ENCODE measurements at regions not wholly inside any gene's neighbourhood (a gene's known extent, or its start where the extent isn't known, plus 50 kb on each side); places are given as distances from the start of the nearest gene placed in this dataset.
"Not testable (repeated sequence)": the region's sequence is repeated elsewhere in the genome, so short reads cannot be mapped to it uniquely, and the experiment has no call there.

DNA sequence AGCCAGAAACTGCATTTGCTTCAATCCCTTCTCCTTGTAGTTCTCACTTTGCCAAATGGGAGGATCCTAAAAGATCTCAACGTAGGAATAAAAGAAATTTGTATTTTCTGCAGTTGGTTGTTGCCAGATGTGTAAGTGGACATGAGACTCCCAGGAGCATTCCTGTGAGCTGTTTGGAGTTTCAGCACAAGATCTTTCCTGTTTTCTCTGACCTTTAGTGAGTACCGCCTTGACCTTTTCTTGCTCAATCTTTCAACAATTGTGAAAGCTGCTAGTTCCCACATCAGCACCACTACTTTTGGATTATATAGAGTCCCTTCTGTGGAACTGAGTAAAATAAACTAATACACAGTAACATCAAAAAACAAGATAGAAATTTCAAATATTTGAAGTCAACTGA lies 683.8 kb upstream of the PABPC4L start:
- H3K27me3 ChIP-seq (ENCODE audit: control insufficient read depth in 3 of 3, insufficient read depth in 3 of 3, low read length in 3 of 3): no peaks in the 10 kb centered on the region
- no peak overlapping the region for H3K27ac ChIP-seq (ENCODE audit: low read depth in 1 of 3, low read length in 2 of 3)
- 68 to 87% (median 71%) methylated on average over 2 of the region's 2 CpGs for WGBS, 3 donors
- FAIRE-seq (no peak), DNase-seq (no peak)
- no peaks in the 10 kb centered on the region for H3K9me3 ChIP-seq (ENCODE audit: control insufficient read depth in 2 of 2, insufficient read depth in 1 of 2, low read depth in 1 of 2, low read length in 1 of 2)
- H3K4me3 ChIP-seq (ENCODE audit: low read depth in 1 of 3, low read length in 3 of 3): no peak overlapping the region
- no peaks in the 10 kb centered on the region for H3K36me3 ChIP-seq (ENCODE audit: control insufficient read depth in 3 of 3, insufficient read depth in 2 of 3, low read depth in 1 of 3, low read length in 3 of 3)
- no peaks in the 10 kb centered on the region for H3K4me1 ChIP-seq (ENCODE audit: control insufficient read depth in 3 of 3, insufficient read depth in 2 of 3, low read depth in 1 of 3, low read length in 2 of 3)

GRCh38 chr4:134883831-134884449 lies 682.4 kb upstream of the PABPC4L start:
- Histone ChIP-seq H3K4me1 (ENCODE audit: control insufficient read depth in 3 of 3, insufficient read depth in 2 of 3, low read depth in 1 of 3, low read length in 2 of 3) (no peaks in the 10 kb centered on the region), H3K9me3 (ENCODE audit: control insufficient read depth in 2 of 2, insufficient read depth in 1 of 2, low read depth in 1 of 2, low read length in 1 of 2) (no peaks in the 10 kb centered on the region), H3K27ac (ENCODE audit: low read depth in 1 of 3, low read length in 2 of 3) (no peak overlapping the region), H3K27me3 (ENCODE audit: control insufficient read depth in 3 of 3, insufficient read depth in 3 of 3, low read length in 3 of 3) (no peaks in the 10 kb centered on the region), H3K4me3 (ENCODE audit: low read depth in 1 of 3, low read length in 3 of 3) (no peak overlapping the region), H3K36me3 (ENCODE audit: control insufficient read depth in 3 of 3, insufficient read depth in 2 of 3, low read depth in 1 of 3, low read length in 3 of 3) (no peaks in the 10 kb centered on the region)
- FAIRE-seq: no peak
- DNase-seq: no peak
- 31 to 54% (median 41%) methylated on average over 1 of the region's 1 CpG for WGBS, 3 donors

GRCh38 chr4:134879019-134879418 lies 677.4 kb upstream of the PABPC4L start:
- Histone ChIP-seq H3K36me3 (ENCODE audit: control insufficient read depth in 3 of 3, insufficient read depth in 2 of 3, low read depth in 1 of 3, low read length in 3 of 3) (no peaks in the 10 kb centered on the region), H3K27ac (ENCODE audit: low read depth in 1 of 3, low read length in 2 of 3) (no peak overlapping the region), H3K4me1 (ENCODE audit: control insufficient read depth in 3 of 3, insufficient read depth in 2 of 3, low read depth in 1 of 3, low read length in 2 of 3) (no peaks in the 10 kb centered on the region), H3K9me3 (ENCODE audit: control insufficient read depth in 2 of 2, insufficient read depth in 1 of 2, low read depth in 1 of 2, low read length in 1 of 2) (no peaks in the 10 kb centered on the region), H3K27me3 (ENCODE audit: control insufficient read depth in 3 of 3, insufficient read depth in 3 of 3, low read length in 3 of 3) (no peaks in the 10 kb centered on the region), H3K4me3 (ENCODE audit: low read depth in 1 of 3, low read length in 3 of 3) (no peak overlapping the region)
- 94 to 96% (median 95%) methylated on average over 1 of the region's 1 CpG for WGBS, 3 donors
- peak; percentile 33 for FAIRE-seq
- no peak for DNase-seq

GRCh38 chr4:134867027-134867426 lies 665.4 kb upstream of the PABPC4L start:
- Histone ChIP-seq H3K4me3 (ENCODE audit: low read depth in 1 of 3, low read length in 3 of 3) (no peak overlapping the region), H3K27ac (ENCODE audit: low read depth in 1 of 3, low read length in 2 of 3) (no peak overlapping the region), H3K4me1 (ENCODE audit: control insufficient read depth in 3 of 3, insufficient read depth in 2 of 3, low read depth in 1 of 3, low read length in 2 of 3) (no peaks in the 10 kb centered on the region), H3K27me3 (ENCODE audit: control insufficient read depth in 3 of 3, insufficient read depth in 3 of 3, low read length in 3 of 3) (no peaks in the 10 kb centered on the region), H3K36me3 (ENCODE audit: control insufficient read depth in 3 of 3, insufficient read depth in 2 of 3, low read depth in 1 of 3, low read length in 3 of 3) (no peaks in the 10 kb centered on the region), H3K9me3 (ENCODE audit: control insufficient read depth in 2 of 2, insufficient read depth in 1 of 2, low read depth in 1 of 2, low read length in 1 of 2) (no peaks in the 10 kb centered on the region)
- no peak for DNase-seq
- no peak for FAIRE-seq

GRCh38 chr4:134865675-134866074 lies 664.1 kb upstream of the PABPC4L start:
- Histone ChIP-seq H3K9me3 (ENCODE audit: control insufficient read depth in 2 of 2, insufficient read depth in 1 of 2, low read depth in 1 of 2, low read length in 1 of 2) (no peaks in the 10 kb centered on the region), H3K27ac (ENCODE audit: low read depth in 1 of 3, low read length in 2 of 3) (no peak overlapping the region), H3K4me3 (ENCODE audit: low read depth in 1 of 3, low read length in 3 of 3) (no peak overlapping the region), H3K27me3 (ENCODE audit: control insufficient read depth in 3 of 3, insufficient read depth in 3 of 3, low read length in 3 of 3) (no peaks in the 10 kb centered on the region), H3K36me3 (ENCODE audit: control insufficient read depth in 3 of 3, insufficient read depth in 2 of 3, low read depth in 1 of 3, low read length in 3 of 3) (no peaks in the 10 kb centered on the region), H3K4me1 (ENCODE audit: control insufficient read depth in 3 of 3, insufficient read depth in 2 of 3, low read depth in 1 of 3, low read length in 2 of 3) (no peaks in the 10 kb centered on the region)
- WGBS, 3 donors: 57 to 79% (median 64%) methylated on average over 1 of the region's 1 CpG
- DNase-seq (no peak), FAIRE-seq (no peak)

- Histone ChIP-seq H3K27me3 (ENCODE audit: control insufficient read depth in 3 of 3, insufficient read depth in 3 of 3, low read length in 3 of 3) (no peaks in the 10 kb centered on the region), H3K27ac (ENCODE audit: low read depth in 1 of 3, low read length in 2 of 3) (no peak overlapping the region), H3K9me3 (ENCODE audit: control insufficient read depth in 2 of 2, insufficient read depth in 1 of 2, low read depth in 1 of 2, low read length in 1 of 2) (no peaks in the 10 kb centered on the region), H3K36me3 (ENCODE audit: control insufficient read depth in 3 of 3, insufficient read depth in 2 of 3, low read depth in 1 of 3, low read length in 3 of 3) (no peaks in the 10 kb centered on the region), H3K4me3 (ENCODE audit: low read depth in 1 of 3, low read length in 3 of 3) (no peak overlapping the region), H3K4me1 (ENCODE audit: control insufficient read depth in 3 of 3, insufficient read depth in 2 of 3, low read depth in 1 of 3, low read length in 2 of 3) (no peaks in the 10 kb centered on the region)
- FAIRE-seq (no peak), DNase-seq (no peak)
- 87 to 97% (median 94%) methylated on average over 2 of the region's 2 CpGs for WGBS, 3 donors
Measured at GRCh38 chr4:134862116-134862515, 660.5 kb upstream of the PABPC4L start.

DNA sequence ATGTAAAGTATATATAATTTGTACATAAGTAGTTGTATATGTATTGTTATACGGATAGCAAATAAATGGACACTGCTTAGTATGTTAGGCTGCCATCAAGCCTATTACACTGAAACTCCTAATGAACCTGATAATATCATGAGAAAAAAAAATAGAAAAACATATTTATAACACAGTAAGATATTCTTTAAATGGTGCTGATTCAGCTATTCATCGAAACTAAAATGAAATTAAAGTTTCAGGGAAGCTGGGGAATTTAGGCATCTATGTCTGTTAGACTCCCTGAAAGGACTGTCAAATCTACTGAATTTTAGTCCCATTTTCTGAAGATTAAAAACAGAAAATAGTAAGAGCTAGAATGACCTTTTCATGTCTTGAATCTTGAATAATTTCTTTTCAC lies 647.1 kb upstream of the PABPC4L start:
- WGBS, 3 donors: 96 to 98% (median 96%) methylated on average over 2 of the region's 2 CpGs
- Histone ChIP-seq H3K4me3 (ENCODE audit: low read depth in 1 of 3, low read length in 3 of 3) (no peak overlapping the region), H3K27ac (ENCODE audit: low read depth in 1 of 3, low read length in 2 of 3) (no peak overlapping the region), H3K36me3 (ENCODE audit: control insufficient read depth in 3 of 3, insufficient read depth in 2 of 3, low read depth in 1 of 3, low read length in 3 of 3) (no peaks in the 10 kb centered on the region), H3K27me3 (ENCODE audit: control insufficient read depth in 3 of 3, insufficient read depth in 3 of 3, low read length in 3 of 3) (no peaks in the 10 kb centered on the region), H3K4me1 (ENCODE audit: control insufficient read depth in 3 of 3, insufficient read depth in 2 of 3, low read depth in 1 of 3, low read length in 2 of 3) (no peaks in the 10 kb centered on the region), H3K9me3 (ENCODE audit: control insufficient read depth in 2 of 2, insufficient read depth in 1 of 2, low read depth in 1 of 2, low read length in 1 of 2) (no peaks in the 10 kb centered on the region)
- DNase-seq: no peak
- FAIRE-seq: no peak

DNA sequence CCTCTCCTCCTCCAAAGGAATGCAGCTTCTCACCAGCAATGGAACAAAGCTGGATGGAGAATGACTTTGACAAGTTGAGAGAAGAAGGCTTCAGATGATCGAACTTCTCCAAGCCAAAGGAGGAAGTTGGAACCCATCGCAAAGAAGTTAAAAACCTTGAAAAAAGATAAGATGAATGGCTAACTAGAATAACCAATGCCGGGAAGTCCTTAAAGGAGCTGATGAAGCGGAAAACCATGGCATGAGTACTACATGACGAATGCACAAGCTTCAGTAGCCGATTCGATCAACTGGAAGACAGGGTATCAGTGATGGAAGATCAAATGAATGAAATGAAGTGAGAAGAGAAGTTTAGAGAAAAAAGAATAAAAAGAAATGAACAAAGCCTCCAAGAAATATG lies 629.2 kb upstream of the PABPC4L start:
- WGBS, 3 donors: 89 to 95% (median 91%) methylated on average over 7 of the region's 7 CpGs
- not testable (repeated sequence) for H3K4me1 ChIP-seq (ENCODE audit: control insufficient read depth in 3 of 3, insufficient read depth in 2 of 3, low read depth in 1 of 3, low read length in 2 of 3); H3K4me3 ChIP-seq (ENCODE audit: low read depth in 1 of 3, low read length in 3 of 3); H3K36me3 ChIP-seq (ENCODE audit: control insufficient read depth in 3 of 3, insufficient read depth in 2 of 3, low read depth in 1 of 3, low read length in 3 of 3); DNase-seq; H3K27me3 ChIP-seq (ENCODE audit: control insufficient read depth in 3 of 3, insufficient read depth in 3 of 3, low read length in 3 of 3); H3K9me3 ChIP-seq (ENCODE audit: control insufficient read depth in 2 of 2, insufficient read depth in 1 of 2, low read depth in 1 of 2, low read length in 1 of 2); FAIRE-seq; H3K27ac ChIP-seq (ENCODE audit: low read depth in 1 of 3, low read length in 2 of 3)

GRCh38 chr4:134812611-134813010 lies 611.0 kb upstream of the PABPC4L start:
- FAIRE-seq: peak; percentile 44
- WGBS, 3 donors: 82 to 89% (median 86%) methylated on average over 3 of the region's 3 CpGs

More at GRCh38 chr4:134812611-134813010, 611.0 kb upstream of the PABPC4L start:
- Histone ChIP-seq H3K27ac (ENCODE audit: low read depth in 1 of 3, low read length in 2 of 3) (no peak overlapping the region), H3K4me3 (ENCODE audit: low read depth in 1 of 3, low read length in 3 of 3) (no peak overlapping the region), H3K27me3 (ENCODE audit: control insufficient read depth in 3 of 3, insufficient read depth in 3 of 3, low read length in 3 of 3) (no peaks in the 10 kb centered on the region), H3K4me1 (ENCODE audit: control insufficient read depth in 3 of 3, insufficient read depth in 2 of 3, low read depth in 1 of 3, low read length in 2 of 3) (no peaks in the 10 kb centered on the region), H3K9me3 (ENCODE audit: control insufficient read depth in 2 of 2, insufficient read depth in 1 of 2, low read depth in 1 of 2, low read length in 1 of 2) (peaks cover 0 to 10% of the 10 kb centered on the region in 2 donors), H3K36me3 (ENCODE audit: control insufficient read depth in 3 of 3, insufficient read depth in 2 of 3, low read depth in 1 of 3, low read length in 3 of 3) (no peaks in the 10 kb centered on the region)
- no peak for DNase-seq
